H1 (cell line): ENCODE measurements at regions not wholly inside any gene's neighbourhood (a gene's known extent, or its start where the extent isn't known, plus 50 kb on each side); places are given as distances from the start of the nearest gene placed in this dataset.

Experiments used
- CTCF ChIA-PET: fragments of 300-600 bp; sonication (Branson Sonifier 250); formaldehyde crosslinking; loops from one replicate; lab custom pipeline; 2021; ENCODE audit not compliant: partially characterized antibody; lab: Charles Lee
- POLR2A ChIA-PET: fragments of 300-600 bp; sonication (Branson Sonifier 250); formaldehyde crosslinking; loops from one replicate; lab custom pipeline; 2021; ENCODE audit warnings: inconsistent platforms; ENCODE audit not compliant: partially characterized antibody; lab: Charles Lee
- DNase-seq, 2 experiments: peaks; one replicate each; pipeline versions ENCODE4 v3.0.0 to v3.0.0-alpha.2; 2010 to 2022; ENCODE audit warnings: low spot score in 2 of 2, low read depth in 1 of 2, mixed read lengths in 1 of 2
- FAIRE-seq: peaks from 2 replicates; lab custom pipeline; 2011; peaks lifted over from hg19 to GRCh38; lab: Jason Lieb, UNC
- H2AFZ ChIP-seq: 2 replicates; pipeline ENCODE4 v1.8.1; 2012; ENCODE audit warnings: low read length, inconsistent platforms
- H2AK5ac ChIP-seq: 2 replicates; pipeline ENCODE4 v1.6.1; 2013; ENCODE audit warnings: low read depth, low read length
- H2BK120ac ChIP-seq: replicated peaks from 2 replicates; pipeline ENCODE3; 2013; ENCODE audit warnings: low read depth, low read length, inconsistent platforms
- H2BK12ac ChIP-seq: 2 replicates; pipeline ENCODE4 v1.6.1; 2013; ENCODE audit warnings: low read depth, low read length
- H2BK15ac ChIP-seq: 2 replicates; pipeline ENCODE4 v1.6.1; 2013; ENCODE audit warnings: low read length
- H2BK20ac ChIP-seq: 2 replicates; pipeline ENCODE4 v1.6.1; 2013; ENCODE audit warnings: low read length
- H2BK5ac ChIP-seq: 2 replicates; pipeline ENCODE4 v1.6.1; 2013; ENCODE audit warnings: low read depth, low read length
- H3K14ac ChIP-seq: 2 replicates; pipeline ENCODE4 v1.6.1; 2013; ENCODE audit warnings: inconsistent platforms; ENCODE audit not compliant: insufficient read length
- H3K18ac ChIP-seq: 2 replicates; pipeline ENCODE4 v1.6.1; 2013; ENCODE audit warnings: low read length; ENCODE audit errors: extremely low read depth
- H3K23ac ChIP-seq: 2 replicates; pipeline ENCODE4 v1.6.1; 2013; ENCODE audit warnings: inconsistent platforms; ENCODE audit not compliant: insufficient read length
- H3K23me2 ChIP-seq: 2 replicates; pipeline ENCODE4 v1.6.1; 2013; ENCODE audit warnings: low read depth, low read length
- H3K27ac ChIP-seq: 2 replicates; pipeline ENCODE4 v1.6.1; 2011; ENCODE audit warnings: low read depth, low read length, inconsistent platforms
- H3K27me3 ChIP-seq, 4 experiments: replicated peaks in 1 of 4; 1 replicate in 1 of 4; 2 replicates in 3 of 4; pipeline versions ENCODE4 v1.6.1 to v1.8.1; 2011 to 2013; ENCODE audit warnings: low read length in 3 of 4, mild to moderate bottlenecking in 3 of 4, inconsistent platforms in 2 of 4, mixed read lengths in 2 of 4, moderate library complexity in 1 of 4; ENCODE audit not compliant: control insufficient read depth in 3 of 4, insufficient read depth in 3 of 4; ENCODE audit errors: extremely low read depth in 1 of 4
- H3K36me3 ChIP-seq, 4 experiments: 2 replicates each; pipeline versions ENCODE4 v1.6.1 to v1.8.1; 2011 to 2013; ENCODE audit warnings: mild to moderate bottlenecking in 4 of 4, low read length in 3 of 4, moderate library complexity in 2 of 4, control low read depth in 1 of 4, inconsistent platforms in 1 of 4; ENCODE audit not compliant: insufficient read depth in 4 of 4, control insufficient read depth in 2 of 4
- H3K4ac ChIP-seq: replicated peaks from 2 replicates; pipeline ENCODE3; 2013; ENCODE audit warnings: low read length, low read depth, mixed read lengths, inconsistent platforms; ENCODE audit not compliant: insufficient read length
- H3K4me1 ChIP-seq, 4 experiments: replicated peaks in 1 of 4; 1 replicate in 1 of 4; 2 replicates in 3 of 4; pipeline versions ENCODE4 v1.6.1 to v1.8.1; 2011 to 2013; ENCODE audit warnings: low read length in 3 of 4, inconsistent platforms in 2 of 4, mixed read lengths in 1 of 4; ENCODE audit not compliant: insufficient read depth in 4 of 4, control insufficient read depth in 3 of 4
- H3K4me2 ChIP-seq, 2 experiments: 2 replicates each; pipeline versions ENCODE4 v1.6.1 to v1.8.1; 2011 to 2013; ENCODE audit warnings: low read depth in 2 of 2, low read length in 2 of 2, control low read depth in 1 of 2, inconsistent platforms in 1 of 2, mild to moderate bottlenecking in 1 of 2; ENCODE audit not compliant: insufficient read depth in 1 of 2
- H3K4me3 ChIP-seq, 4 experiments: fragments of 200-600, 300-600 bp in 1 of 4; sonication (generic), shearing (Covaris generic), sonication (Bioruptor Twin) in 1 of 4; 2 replicates each; pipeline versions ENCODE4 v1.5.1 to v1.8.1; 2011 to 2016; ENCODE audit warnings: low read length in 4 of 4, low read depth in 3 of 4, control low read depth in 2 of 4, inconsistent platforms in 2 of 4, mild to moderate bottlenecking in 2 of 4, mixed read lengths in 1 of 4, moderate library complexity in 1 of 4; ENCODE audit not compliant: insufficient read depth in 2 of 4; ENCODE audit errors: extremely low read depth in 1 of 4
- H3K56ac ChIP-seq: replicated peaks from 2 replicates; pipeline ENCODE3; 2013; ENCODE audit warnings: low read depth, mild to moderate bottlenecking, mixed read lengths, low read length, inconsistent platforms; ENCODE audit not compliant: insufficient read length
- H3K79me1 ChIP-seq: 2 replicates; pipeline ENCODE4 v1.6.1; 2013; ENCODE audit warnings: low read depth, low read length, control low read depth
- H3K79me2 ChIP-seq, 2 experiments: 2 replicates each; pipeline versions ENCODE4 v1.6.1 to v1.8.1; 2012 to 2013; ENCODE audit warnings: low read length in 2 of 2, mild to moderate bottlenecking in 2 of 2, inconsistent platforms in 1 of 2; ENCODE audit not compliant: insufficient read depth in 2 of 2, control insufficient read depth in 1 of 2
- H3K9ac ChIP-seq, 4 experiments: replicated peaks in 1 of 4; 1 replicate in 1 of 4; 2 replicates in 3 of 4; pipeline versions ENCODE4 v1.6.1 to v1.8.1; 2011 to 2013; ENCODE audit warnings: low read depth in 3 of 4, low read length in 3 of 4, control low read depth in 2 of 4, mild to moderate bottlenecking in 2 of 4, moderate library complexity in 2 of 4, inconsistent platforms in 1 of 4; ENCODE audit errors: extremely low read depth in 1 of 4
- H3K9me3 ChIP-seq, 2 experiments: 2 replicates each; pipeline versions ENCODE4 v1.6.1 to v1.8.1; 2012 to 2013; ENCODE audit warnings: mild to moderate bottlenecking in 2 of 2, moderate library complexity in 2 of 2, control low read depth in 1 of 2, inconsistent platforms in 1 of 2, low read depth in 1 of 2, low read length in 1 of 2, mixed read lengths in 1 of 2; ENCODE audit not compliant: insufficient read depth in 2 of 2
- H4K20me1 ChIP-seq, 2 experiments: replicated peaks in 1 of 2; 2 replicates each; pipeline versions ENCODE3 to v1.8.1; 2011 to 2013; ENCODE audit warnings: inconsistent platforms in 2 of 2, low read length in 2 of 2, mild to moderate bottlenecking in 1 of 2; ENCODE audit not compliant: insufficient read depth in 2 of 2, control insufficient read depth in 1 of 2
- H4K5ac ChIP-seq: 2 replicates; pipeline ENCODE4 v1.6.1; 2013; ENCODE audit warnings: low read length, low read depth, mixed read lengths, inconsistent platforms; ENCODE audit not compliant: insufficient read length
- H4K8ac ChIP-seq: 2 replicates; pipeline ENCODE4 v1.8.0; 2013; ENCODE audit warnings: mild to moderate bottlenecking, moderate library complexity, low read length, inconsistent platforms; ENCODE audit not compliant: insufficient read depth; ENCODE audit errors: extremely low read depth
- H4K91ac ChIP-seq: replicated peaks from 2 replicates; pipeline ENCODE3; 2013; ENCODE audit warnings: low read length, mixed read lengths, inconsistent platforms; ENCODE audit not compliant: insufficient read length
- HDAC2 ChIP-seq, 2 experiments: fragments of 300-600 bp in 1 of 2; sonication (generic) in 1 of 2; IDR thresholded peaks; 2 replicates each; pipeline ENCODE4 v1.6.1; 2011 to 2012; ENCODE audit warnings: low read depth in 2 of 2, low read length in 2 of 2, mild to moderate bottlenecking in 2 of 2, moderate library complexity in 2 of 2, borderline replicate concordance in 1 of 2, inconsistent platforms in 1 of 2
- POU5F1 ChIP-seq: IDR thresholded peaks from 2 replicates; pipeline ENCODE4 v1.6.1; 2011; ENCODE audit warnings: low read depth, mild to moderate bottlenecking, low read length, moderate library complexity
- RAD21 ChIP-seq, 2 experiments: IDR thresholded peaks in 1 of 2; conservative IDR thresholded peaks in 1 of 2; 2 replicates each; pipeline ENCODE4 v1.6.1; 2011; ENCODE audit warnings: low read depth in 2 of 2, low read length in 2 of 2, improper control_type of control experiment in 1 of 2, inconsistent platforms in 1 of 2, mild to moderate bottlenecking in 1 of 2, moderate library complexity in 1 of 2
- SRF ChIP-seq: IDR thresholded peaks from 2 replicates; pipeline ENCODE4 v1.6.1; 2011; ENCODE audit warnings: mild to moderate bottlenecking, low read depth, low read length, moderate library complexity
- USF2 ChIP-seq: IDR thresholded peaks from 2 replicates; pipeline ENCODE4 v1.6.1; 2011; ENCODE audit warnings: low read length, improper control_type of control experiment
- WGBS, 2 experiments: shearing (Covaris generic) in 1 of 2; methylation state at CpG; one replicate each; pipeline versions ENCODE4 v1.1.6 to v1.1.7; 2013 to 2015; ENCODE audit warnings: low lambda C conversion rate in 2 of 2, mixed read lengths in 2 of 2, inconsistent platforms in 1 of 2, low coverage in 1 of 2, missing lambda C conversion rate in 1 of 2; ENCODE audit not compliant: insufficient replicate concordance in 2 of 2, insufficient coverage in 1 of 2, insufficient read length in 1 of 2; ENCODE audit errors: extremely low coverage in 1 of 2, missing lambda C conversion rate in 1 of 2; 5-methylcytosine and 5-hydroxymethylcytosine counted together

- no peak for DNase-seq
- Histone ChIP-seq H3K14ac (no peak overlapping the region), H2BK120ac (no peak overlapping the region), H4K5ac (no peak overlapping the region), H3K4me2 (no peak overlapping the region), H3K9me3 (peaks cover 0 to 4% of the 10 kb centered on the region in 2 experiments; a peak in 1 of 4 replicates)
- 0 out of 4 replicates have a peak, but pooled peaks of 1 of the 2 experiments have one; percentile 10 for TF ChIP-seq RAD21 (IDR thresholded peaks at IDR 0.05 in 1 of 2, conservative IDR thresholded peaks at IDR 0.05 in 1 of 2; ENCODE audit: low read depth in 2 of 2, low read length in 2 of 2)
- no peak for TF ChIP-seq SRF
- TF ChIP-seq HDAC2 (IDR thresholded peaks at IDR 0.05; ENCODE audit: borderline replicate concordance in 1 of 2, low read depth in 2 of 2, low read length in 2 of 2), result no peak
- no peak for TF ChIP-seq USF2
- TF ChIP-seq POU5F1, result no peak
- TF ChIP-seq, all 59 proteins: peak for 1
- POLR2A ChIA-PET, result interaction anchor here (0.6 kb wide), 1 partner anchor 80 kb away, joined by 3 read pairs; no protein-coding TSS in a partner anchor
- FAIRE-seq, result no peak
- no peak overlapping the region for H3K27ac ChIP-seq
- H4K91ac ChIP-seq, result no peak overlapping the region
- 97% methylated on average over 31 of the region's 46 CpGs; no CpG with 5 or more reads in 1 of the 2 experiments for WGBS, 2 experiments
- no peak overlapping the region for H3K56ac ChIP-seq
- no peak overlapping the region for H3K4ac ChIP-seq
- no peaks in the 10 kb centered on the region for H3K79me2 ChIP-seq
- no peaks in the 10 kb centered on the region for H3K36me3 ChIP-seq
- H3K4me1 ChIP-seq, result no peaks in the 10 kb centered on the region
- H3K4me3 ChIP-seq, result no peak overlapping the region
- H2BK20ac ChIP-seq, result no peak overlapping the region
- CTCF ChIA-PET, result no interaction called here
- no peak overlapping the region for H4K8ac ChIP-seq
- H2BK5ac ChIP-seq, result no peak overlapping the region
- no peak overlapping the region for H2BK12ac ChIP-seq
- no peak overlapping the region for H3K9ac ChIP-seq
- H4K20me1 ChIP-seq, result no peaks in the 10 kb centered on the region
- no peak overlapping the region for H3K23ac ChIP-seq
- no peak overlapping the region for H2BK15ac ChIP-seq
- H3K79me1 ChIP-seq, result no peaks in the 10 kb centered on the region
- no peak overlapping the region for H2AFZ ChIP-seq
- no peak overlapping the region for H3K18ac ChIP-seq
- no peak overlapping the region for H2AK5ac ChIP-seq
- H3K23me2 ChIP-seq, result no peaks in the 10 kb centered on the region
- H3K27me3 ChIP-seq, result no peaks in the 10 kb centered on the region
These were observed 1093.3 kb upstream of the CDH8 start for GRCh38 chr16:63129411-63130125.
